HG03378 (cell line): ENCODE measurements at regions not wholly inside any gene's neighbourhood (a gene's known extent, or its start where the extent isn't known, plus 50 kb on each side); places are given as distances from the start of the nearest gene placed in this dataset.
"Not testable (repeated sequence)": the region's sequence is repeated elsewhere in the genome, so short reads cannot be mapped to it uniquely, and the experiment has no call there.

Experiments used
- ATAC-seq: cut with Tn5 transposase; IDR thresholded peaks from one replicate; pipeline ENCODE4 v1.9.1; 2021; ENCODE audit warnings: mild to moderate bottlenecking, moderate library complexity; ENCODE audit not compliant: unreplicated experiment

- ATAC-seq, result no peak
Measured at GRCh38 chr6:141884850-141885249, 247.9 kb upstream of the GJE1 start.

- no peak for ATAC-seq
Measured at GRCh38 chr6:141878686-141879085, 254.0 kb upstream of the GJE1 start.

DNA sequence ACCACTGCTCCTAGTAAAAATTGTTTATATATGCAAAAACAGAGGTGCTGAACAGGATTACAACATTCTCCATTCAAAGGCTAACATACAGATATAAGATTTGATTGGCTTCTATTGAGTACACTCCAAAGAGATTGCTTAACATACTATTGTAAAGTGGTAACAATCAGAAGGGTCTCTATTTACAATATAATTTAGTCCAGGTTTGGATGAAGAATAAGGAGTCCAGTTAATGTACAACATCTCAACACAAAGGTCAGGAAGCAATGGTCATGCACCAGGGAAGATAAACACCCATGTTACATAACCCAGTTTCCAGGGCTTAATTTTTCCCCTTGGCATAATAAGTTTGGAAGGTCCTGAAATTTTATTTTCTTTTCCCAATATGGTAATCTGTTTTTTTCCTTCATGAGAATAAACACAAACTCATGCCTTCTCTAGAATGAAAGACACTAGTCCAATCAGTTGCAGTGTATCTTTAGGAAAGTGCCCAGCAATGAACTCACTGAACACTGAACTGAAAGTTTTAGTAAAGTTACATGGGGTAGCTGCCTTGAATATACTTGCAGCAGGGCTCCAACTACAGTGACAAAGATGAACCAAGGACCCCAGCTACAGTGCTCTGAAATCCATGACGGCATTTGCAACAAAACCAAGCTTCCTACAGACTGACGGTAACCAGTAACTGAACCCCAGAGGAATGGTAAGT lies 255.3 kb upstream of the GJE1 start:
- no peak for ATAC-seq

- ATAC-seq, result no peak
Measured at GRCh38 chr6:141874930-141875602, 257.7 kb upstream of the GJE1 start.

- not testable (repeated sequence) for ATAC-seq
Measured at GRCh38 chr6:141869509-141869908, 263.2 kb upstream of the GJE1 start.

DNA sequence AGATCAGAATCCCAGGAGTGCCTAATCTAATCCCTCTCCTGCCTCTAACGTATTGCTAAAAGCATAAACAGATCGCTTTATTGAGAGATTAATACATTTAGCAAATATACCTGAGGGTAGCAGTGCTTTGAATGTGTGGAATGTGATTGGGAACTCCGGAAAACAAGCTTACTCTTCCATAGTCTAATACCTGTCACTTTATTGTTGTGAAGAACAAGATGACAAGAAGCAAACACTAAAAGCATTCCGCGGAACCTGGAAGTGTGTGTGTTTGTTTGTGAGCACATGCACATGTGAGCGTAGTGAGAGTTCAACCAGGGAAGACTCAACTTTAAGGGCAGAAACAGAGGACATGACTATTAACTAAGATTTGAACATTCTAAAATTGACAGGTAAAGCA lies 265.0 kb upstream of the GJE1 start:
- no peak for ATAC-seq

DNA sequence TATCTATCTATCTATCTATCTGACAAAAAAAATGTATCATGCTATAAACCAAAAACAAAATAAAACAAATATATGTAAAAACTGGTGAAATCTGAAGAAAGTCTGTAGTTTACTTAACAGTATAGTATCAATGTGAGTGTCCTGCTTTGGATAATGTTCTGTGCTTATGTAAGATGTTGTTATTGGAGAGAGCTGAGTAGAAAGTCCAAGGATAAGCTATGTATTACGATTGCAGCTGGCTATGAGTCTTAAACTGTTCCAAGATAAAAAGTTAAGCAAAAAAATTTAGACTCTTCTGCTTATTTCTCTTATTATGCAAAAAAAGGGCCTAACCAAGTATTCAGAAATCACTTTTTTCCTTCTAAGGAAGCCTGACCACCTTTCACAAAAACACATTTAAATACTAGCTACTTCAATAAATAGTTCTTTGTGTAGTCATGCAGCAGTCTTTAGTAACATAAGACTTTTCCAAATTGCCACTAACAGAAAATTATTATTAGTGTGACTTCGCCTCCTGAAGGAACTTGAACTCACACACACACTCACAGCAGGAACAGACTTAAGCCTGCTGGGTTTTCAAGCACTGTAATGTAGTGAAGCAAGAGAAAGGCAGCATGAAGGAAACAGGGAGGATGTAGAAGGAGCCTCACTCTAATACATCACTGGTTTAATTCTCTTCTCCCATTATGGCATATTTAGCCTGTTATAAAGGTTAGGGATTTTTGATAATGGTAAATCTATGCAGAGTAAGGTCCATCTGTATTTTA lies 265.8 kb upstream of the GJE1 start:
- ATAC-seq, result no peak

DNA sequence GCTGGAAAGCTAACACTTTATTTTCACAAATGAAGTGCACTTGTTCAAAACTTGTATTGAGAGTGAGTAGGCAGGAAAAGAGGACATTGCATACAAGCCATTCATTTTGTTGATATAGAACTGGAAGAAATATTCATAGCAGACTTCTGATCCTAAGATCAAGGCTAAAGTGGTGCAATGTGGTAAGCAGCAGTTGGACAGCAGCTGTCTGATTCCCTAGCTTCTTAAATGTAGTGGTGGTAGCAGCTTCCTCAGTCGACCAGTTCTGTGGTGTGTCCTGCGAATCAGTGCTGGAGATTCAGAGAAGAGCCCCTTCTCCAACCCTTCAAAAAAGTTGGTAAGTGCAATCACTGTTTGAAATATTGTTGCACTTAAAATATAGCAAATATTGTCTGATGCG lies 281.7 kb upstream of the GJE1 start:
- no peak for ATAC-seq

DNA sequence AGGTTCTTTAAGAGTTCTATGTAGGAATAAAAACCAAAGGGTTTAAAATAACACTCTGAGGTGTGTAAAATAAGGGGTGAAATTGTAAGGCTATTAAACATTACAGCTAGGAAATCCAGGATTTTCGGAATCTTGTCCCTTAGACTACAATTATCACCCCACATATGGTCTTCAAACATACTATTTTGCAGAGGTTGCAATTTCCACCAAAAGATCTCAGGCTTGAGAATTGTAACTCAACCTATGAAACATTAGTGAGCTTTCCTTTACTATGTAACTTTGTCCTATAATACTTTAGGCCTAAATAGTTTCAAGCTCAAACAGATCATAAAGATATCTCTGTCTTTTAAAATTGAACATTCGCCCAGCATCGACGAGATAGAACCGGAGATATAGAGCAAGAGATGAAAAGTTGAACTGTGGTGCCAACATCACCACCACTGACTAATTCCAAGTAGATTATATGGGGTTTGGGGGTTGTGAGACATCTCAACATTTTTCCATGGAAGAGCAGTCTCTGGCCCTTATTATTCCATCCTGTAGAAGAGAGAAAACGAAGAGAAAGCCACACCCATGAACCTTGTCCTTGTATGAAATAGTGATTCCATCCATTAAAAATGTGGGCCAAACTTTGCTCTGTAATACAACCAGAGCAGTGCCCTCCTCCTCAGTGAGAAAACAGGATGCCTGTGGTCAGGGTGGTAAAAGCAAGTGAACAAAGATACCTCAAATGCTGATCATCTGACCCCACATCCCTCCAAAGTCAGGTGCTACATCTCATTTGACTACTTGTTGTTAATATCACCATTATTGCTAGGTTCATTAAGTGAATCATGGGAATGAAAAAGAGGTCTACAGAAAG lies 284.5 kb upstream of the GJE1 start:
- no peak for ATAC-seq

DNA sequence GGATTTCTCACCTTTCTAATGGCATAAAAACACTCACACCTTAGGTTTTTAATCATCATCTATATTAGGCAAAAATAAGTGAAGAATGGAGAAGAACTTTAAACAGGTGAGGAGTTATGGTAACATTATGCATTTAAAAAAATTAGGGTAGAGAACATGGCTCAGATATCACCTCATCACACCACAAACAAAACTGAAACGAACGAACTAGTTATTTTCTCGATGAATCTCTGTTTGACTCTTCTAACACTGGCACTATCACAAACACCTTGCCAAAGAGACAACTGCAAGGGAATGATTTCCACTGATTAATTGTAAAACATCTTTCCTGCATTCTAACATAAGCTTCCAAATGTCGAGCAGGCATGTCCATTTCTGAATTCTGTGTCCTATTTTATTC lies 286.1 kb upstream of the GJE1 start:
- no peak for ATAC-seq

- no peak for ATAC-seq
Measured at GRCh38 chr6:141843178-141843834, 289.4 kb upstream of the GJE1 start.

GRCh38 chr6:141833001-141833655 lies 299.6 kb upstream of the GJE1 start:
- no peak for ATAC-seq

- no peak for ATAC-seq
Measured at GRCh38 chr6:141830530-141830929, 302.2 kb upstream of the GJE1 start.

- no peak for ATAC-seq
Measured at GRCh38 chr6:141829566-141830360, 303.0 kb upstream of the GJE1 start.

GRCh38 chr6:141824350-141824749 lies 308.4 kb upstream of the GJE1 start:
- no peak for ATAC-seq

GRCh38 chr6:141815039-141815438 lies 317.7 kb upstream of the GJE1 start:
- not testable (repeated sequence) for ATAC-seq

- ATAC-seq, result no peak
Measured at GRCh38 chr6:141809901-141810300, 322.8 kb upstream of the GJE1 start.

DNA sequence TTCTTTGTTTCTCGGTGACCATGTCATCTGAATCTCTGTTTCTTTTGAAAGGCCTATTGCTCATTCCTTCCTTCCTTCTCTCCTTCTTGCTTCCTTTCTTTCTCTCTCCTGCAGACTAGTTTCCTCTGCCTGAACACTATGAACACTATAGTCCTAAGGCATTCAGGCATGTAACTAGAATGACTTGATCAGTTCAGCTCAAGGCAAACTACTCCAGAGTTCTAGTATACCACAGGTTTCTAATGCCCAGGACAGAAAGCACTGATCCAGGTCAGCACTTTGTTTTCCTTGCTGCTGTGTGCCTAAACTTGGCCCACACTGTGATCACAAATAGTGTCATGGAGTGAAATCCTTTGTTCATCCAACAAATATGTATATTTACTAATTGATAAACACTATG lies 324.1 kb upstream of the GJE1 start:
- no peak for ATAC-seq

DNA sequence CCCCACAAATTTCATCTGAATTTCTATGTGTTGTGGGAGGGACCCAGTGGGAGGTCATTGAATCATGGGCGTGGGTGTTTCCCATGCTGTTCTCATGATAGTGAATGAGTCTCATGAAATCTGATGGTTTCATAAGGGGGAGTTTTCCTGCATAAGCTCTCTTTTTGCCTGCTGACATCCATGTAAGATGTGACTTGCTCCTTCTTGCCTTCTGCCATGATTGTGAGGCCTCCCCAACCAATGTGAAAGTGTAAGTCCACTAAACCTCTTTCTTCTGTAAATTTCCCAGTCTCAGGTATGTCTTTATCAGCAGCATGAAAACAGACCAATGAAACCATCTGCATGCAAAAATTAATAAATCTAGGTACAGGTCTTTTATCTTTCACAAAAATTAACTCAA lies 331.8 kb upstream of the GJE1 start:
- not testable (repeated sequence) for ATAC-seq
